ENCODE measurements at regions not wholly inside any gene's neighbourhood (a gene's known extent, or its start where the extent isn't known, plus 50 kb on each side); places are given as distances from the start of the nearest gene placed in this dataset.
"Not testable (repeated sequence)": the region's sequence is repeated elsewhere in the genome, so short reads cannot be mapped to it uniquely, and the experiment has no call there.

DNA sequence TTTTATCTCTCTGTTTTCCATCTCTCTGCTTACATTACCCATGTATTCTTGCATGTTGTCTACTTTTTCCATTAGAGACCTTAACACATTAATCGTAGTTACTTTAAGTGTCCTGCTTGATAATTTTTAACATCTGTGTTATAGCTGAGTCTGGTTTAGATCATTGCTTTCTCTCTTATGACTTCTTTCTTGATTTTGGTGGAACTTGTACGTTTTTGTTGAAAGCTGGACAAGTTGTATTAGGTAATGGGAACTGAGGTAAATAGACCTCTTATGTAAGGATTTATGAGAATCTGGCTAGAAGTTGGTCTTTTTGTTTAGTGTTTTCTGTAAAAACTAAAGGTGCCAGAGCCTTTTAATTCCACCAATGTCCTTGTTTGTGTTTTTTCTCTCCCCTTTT, 100.8 kb upstream of the LYZL2 start:
- no peaks in the 10 kb centered on the region for H3K36me3 ChIP-seq (ENCODE audit: control insufficient read depth, low read depth, low read length)
- no peaks in the 10 kb centered on the region for H3K4me1 ChIP-seq (ENCODE audit: control insufficient read depth, low read depth, low read length)
- no peak overlapping the region for H3K27ac ChIP-seq (ENCODE audit: low read length)
- H3K9me3 ChIP-seq (ENCODE audit: control insufficient read depth, low read depth, low read length): no peaks in the 10 kb centered on the region
- no peak overlapping the region for H3K4me3 ChIP-seq (ENCODE audit: low read length)
- no peaks in the 10 kb centered on the region for H3K27me3 ChIP-seq (ENCODE audit: control insufficient read depth, insufficient read depth, low read length)
- H3K9ac ChIP-seq (ENCODE audit: low read length): no peak overlapping the region

DNA sequence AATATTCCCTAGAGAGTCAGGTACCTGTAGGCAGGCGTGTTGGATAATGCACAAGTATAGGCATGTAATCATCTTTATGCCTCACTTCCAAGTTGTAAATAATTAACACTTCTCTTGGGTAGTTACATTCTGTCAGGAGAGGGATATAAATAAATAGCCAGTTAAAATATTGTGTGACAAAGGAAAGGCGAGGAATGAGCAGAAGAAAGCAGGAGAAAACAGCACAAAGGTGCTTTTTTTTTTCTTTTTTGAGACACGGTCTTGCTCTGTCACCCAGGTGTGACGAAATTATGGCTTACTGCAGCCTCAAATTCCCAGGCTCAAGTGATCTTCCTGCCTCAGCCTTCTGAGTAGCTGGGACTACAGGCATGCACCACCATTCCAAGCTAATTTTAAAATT, 99.2 kb upstream of the LYZL2 start:
- Histone ChIP-seq H3K27me3 (ENCODE audit: control insufficient read depth, insufficient read depth, low read length) (no peaks in the 10 kb centered on the region), H3K36me3 (ENCODE audit: control insufficient read depth, low read depth, low read length) (no peaks in the 10 kb centered on the region), H3K4me3 (ENCODE audit: low read length) (no peak overlapping the region), H3K9ac (ENCODE audit: low read length) (no peak overlapping the region), H3K9me3 (ENCODE audit: control insufficient read depth, low read depth, low read length) (no peaks in the 10 kb centered on the region), H3K27ac (ENCODE audit: low read length) (no peak overlapping the region), H3K4me1 (ENCODE audit: control insufficient read depth, low read depth, low read length) (no peaks in the 10 kb centered on the region)

DNA sequence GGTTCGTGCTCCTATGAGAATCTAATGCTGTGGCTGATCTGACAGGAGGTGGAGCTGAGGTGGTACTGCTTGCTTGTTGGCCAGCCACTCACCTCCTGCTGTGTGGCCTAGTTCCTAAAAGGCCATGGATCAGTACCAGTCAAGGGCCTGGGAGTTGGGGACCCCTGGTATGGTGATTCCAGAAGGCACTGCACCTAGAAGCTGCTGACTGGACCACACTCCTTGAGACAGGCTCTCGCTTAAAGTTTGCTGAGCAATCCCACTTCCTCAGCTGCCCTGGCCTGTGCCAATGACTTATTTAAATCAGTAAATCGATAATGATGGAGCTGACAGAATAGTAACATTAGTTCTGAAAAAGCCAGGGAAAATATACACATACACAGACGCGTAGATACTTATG, 98.6 kb upstream of the LYZL2 start:
- Histone ChIP-seq H3K9me3 (ENCODE audit: control insufficient read depth, low read depth, low read length) (no peaks in the 10 kb centered on the region), H3K27ac (ENCODE audit: low read length) (no peak overlapping the region), H3K9ac (ENCODE audit: low read length) (no peak overlapping the region), H3K36me3 (ENCODE audit: control insufficient read depth, low read depth, low read length) (no peaks in the 10 kb centered on the region), H3K4me1 (ENCODE audit: control insufficient read depth, low read depth, low read length) (peaks cover 2% of the 10 kb centered on the region), H3K4me3 (ENCODE audit: low read length) (no peak overlapping the region), H3K27me3 (ENCODE audit: control insufficient read depth, insufficient read depth, low read length) (no peaks in the 10 kb centered on the region)

DNA sequence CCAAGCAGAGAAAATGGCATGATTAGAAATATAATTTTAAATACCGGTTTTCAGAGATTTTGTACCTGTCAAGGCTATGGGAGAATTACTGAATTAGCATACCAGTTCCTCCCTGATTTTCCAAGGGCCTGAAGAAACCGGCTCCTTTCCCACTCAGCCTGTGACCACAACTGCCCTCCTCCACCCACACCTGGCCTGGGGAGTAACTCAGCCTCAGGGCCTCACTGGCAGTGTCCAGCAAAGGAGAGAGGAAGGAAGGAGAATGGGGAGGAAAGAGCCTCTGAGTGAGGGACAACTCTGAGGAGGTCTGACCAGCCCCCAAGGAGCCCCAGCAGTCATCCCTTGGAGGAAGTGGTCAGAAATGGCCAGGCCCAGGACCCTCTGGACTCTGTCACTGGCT, 98.0 kb upstream of the LYZL2 start:
- Histone ChIP-seq H3K4me3 (ENCODE audit: low read length) (no peak overlapping the region), H3K27me3 (ENCODE audit: control insufficient read depth, insufficient read depth, low read length) (no peaks in the 10 kb centered on the region), H3K4me1 (ENCODE audit: control insufficient read depth, low read depth, low read length) (peaks cover 8% of the 10 kb centered on the region), H3K9ac (ENCODE audit: low read length) (no peak overlapping the region), H3K27ac (ENCODE audit: low read length) (no peak overlapping the region), H3K36me3 (ENCODE audit: control insufficient read depth, low read depth, low read length) (no peaks in the 10 kb centered on the region), H3K9me3 (ENCODE audit: control insufficient read depth, low read depth, low read length) (no peaks in the 10 kb centered on the region)

DNA sequence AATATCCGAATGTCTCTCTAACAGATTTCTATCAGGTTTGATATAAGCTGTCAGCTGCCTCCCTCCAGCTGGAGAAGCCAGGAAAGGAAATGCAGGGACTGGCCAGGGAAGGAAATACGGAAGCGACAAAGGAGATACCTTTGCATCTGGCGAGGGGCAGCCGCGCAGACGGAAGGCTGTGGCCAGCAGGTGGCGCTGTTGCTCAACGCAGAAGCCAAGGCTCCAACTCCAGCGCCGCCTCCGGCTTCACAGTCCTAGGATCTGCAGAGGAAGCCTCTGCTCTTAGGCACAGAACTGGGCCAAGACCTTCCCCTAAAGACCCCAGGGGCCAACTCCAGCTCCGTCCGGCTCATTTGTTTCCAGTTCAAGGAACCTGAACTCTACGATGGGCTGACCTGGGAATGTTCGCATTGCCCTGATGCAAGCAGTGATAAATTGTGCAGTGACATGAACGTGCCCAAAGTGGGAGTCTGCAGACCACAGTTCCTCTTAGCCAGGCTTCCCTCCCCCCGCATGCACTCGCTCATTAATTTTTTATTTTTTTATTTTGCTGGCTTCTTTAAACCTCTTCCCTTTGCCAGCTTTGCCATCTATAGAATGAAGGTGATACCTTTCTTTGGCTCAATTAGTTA, 97.3 kb upstream of the LYZL2 start:
- H3K9me3 ChIP-seq (ENCODE audit: control insufficient read depth, low read depth, low read length); H3K9ac ChIP-seq (ENCODE audit: low read length); H3K4me3 ChIP-seq (ENCODE audit: low read length); H3K27me3 ChIP-seq (ENCODE audit: control insufficient read depth, insufficient read depth, low read length); H3K36me3 ChIP-seq (ENCODE audit: control insufficient read depth, low read depth, low read length); H3K27ac ChIP-seq (ENCODE audit: low read length): not testable (repeated sequence)
- peaks cover 12% of the 10 kb centered on the region for H3K4me1 ChIP-seq (ENCODE audit: control insufficient read depth, low read depth, low read length)

DNA sequence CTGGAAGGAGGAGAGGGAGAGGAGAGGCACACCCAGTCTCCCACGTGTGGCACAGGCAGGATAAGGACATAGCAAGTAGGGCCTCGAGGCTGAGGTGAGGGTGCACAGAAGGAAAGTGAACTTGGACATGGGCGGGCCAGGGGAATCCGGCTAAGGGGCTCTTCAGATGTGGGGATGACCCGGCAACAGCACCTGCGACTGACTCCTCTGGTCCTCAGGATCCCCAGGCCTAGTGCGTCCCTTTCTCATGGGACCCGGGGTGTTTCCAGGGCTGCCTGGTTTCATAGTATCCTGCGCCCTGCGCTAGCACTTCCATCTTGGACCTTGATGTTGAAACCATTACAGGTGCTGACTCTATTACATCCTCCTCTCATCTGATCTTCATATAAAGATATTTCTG, 96.1 kb upstream of the LYZL2 start:
- Histone ChIP-seq H3K27me3 (ENCODE audit: control insufficient read depth, insufficient read depth, low read length) (no peaks in the 10 kb centered on the region), H3K9me3 (ENCODE audit: control insufficient read depth, low read depth, low read length) (no peaks in the 10 kb centered on the region), H3K4me3 (ENCODE audit: low read length) (no peak overlapping the region), H3K9ac (ENCODE audit: low read length) (no peak overlapping the region), H3K36me3 (ENCODE audit: control insufficient read depth, low read depth, low read length) (no peaks in the 10 kb centered on the region), H3K4me1 (ENCODE audit: control insufficient read depth, low read depth, low read length) (peaks cover 12% of the 10 kb centered on the region), H3K27ac (ENCODE audit: low read length) (no peak overlapping the region)

DNA sequence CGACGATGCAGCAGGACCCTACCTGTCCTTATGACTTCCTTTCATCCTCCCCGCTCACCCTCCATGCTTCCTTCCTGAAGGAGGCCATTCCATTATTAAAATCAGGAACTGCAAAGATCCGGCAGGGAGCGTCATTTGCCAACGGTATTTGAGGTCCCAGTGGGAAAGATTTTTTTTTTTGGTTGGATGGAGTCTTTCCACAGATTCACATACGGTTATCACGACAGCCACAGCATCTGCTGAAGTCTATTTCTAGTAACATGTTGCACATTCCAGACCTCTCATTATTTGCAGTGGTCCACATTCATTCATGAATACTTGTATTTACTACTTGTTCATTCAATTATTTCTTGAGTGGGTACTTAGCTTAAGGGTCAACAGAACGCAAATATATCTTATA, 94.7 kb upstream of the LYZL2 start:
- no peaks in the 10 kb centered on the region for H3K9me3 ChIP-seq (ENCODE audit: control insufficient read depth, low read depth, low read length)

DNA sequence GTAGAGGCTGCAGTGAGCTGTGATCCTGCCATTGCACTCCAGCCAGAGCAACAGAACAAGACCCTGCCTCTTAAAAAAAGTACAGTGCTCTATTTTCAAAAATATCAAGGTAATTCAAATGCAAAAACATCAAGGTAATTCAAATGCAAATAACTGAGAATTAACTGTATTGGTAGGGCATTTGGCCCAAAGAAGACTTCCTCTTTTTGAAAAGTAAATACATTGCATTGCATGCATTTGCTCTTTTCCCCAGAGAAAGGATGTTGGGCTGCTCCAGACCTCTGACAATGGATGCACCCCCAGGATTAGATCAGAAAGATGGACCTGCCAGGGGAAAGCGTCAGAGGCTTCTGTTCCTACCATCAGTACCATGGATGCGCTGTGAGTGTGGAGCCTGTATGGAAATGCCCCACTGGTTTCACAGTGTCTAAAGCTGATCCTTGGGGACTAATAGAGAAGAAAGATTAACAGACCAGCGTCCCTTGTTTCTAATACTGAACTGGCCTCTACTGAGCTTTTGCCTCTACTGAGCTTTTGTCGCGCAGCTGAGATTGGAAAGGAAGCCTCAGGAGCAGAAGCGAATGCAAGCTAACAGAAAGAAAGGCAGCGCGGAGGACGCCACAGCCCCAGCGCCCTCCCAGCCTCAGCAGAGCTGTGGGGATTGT, 93.5 kb upstream of the LYZL2 start:
- H3K9me3 ChIP-seq (ENCODE audit: control insufficient read depth, low read depth, low read length): no peaks in the 10 kb centered on the region
- H3K27me3 ChIP-seq (ENCODE audit: control insufficient read depth, insufficient read depth, low read length): no peaks in the 10 kb centered on the region
- H3K27ac ChIP-seq (ENCODE audit: low read length): no peak overlapping the region
- no peaks in the 10 kb centered on the region for H3K36me3 ChIP-seq (ENCODE audit: control insufficient read depth, low read depth, low read length)
- no peak overlapping the region for H3K9ac ChIP-seq (ENCODE audit: low read length)
- H3K4me1 ChIP-seq (ENCODE audit: control insufficient read depth, low read depth, low read length): peaks cover 23% of the 10 kb centered on the region
- H3K4me3 ChIP-seq (ENCODE audit: low read length): no peak overlapping the region

More for the DNA sequence above, 94.7 kb upstream of the LYZL2 start:
- Histone ChIP-seq H3K4me3 (ENCODE audit: low read length) (no peak overlapping the region), H3K27me3 (ENCODE audit: control insufficient read depth, insufficient read depth, low read length) (no peaks in the 10 kb centered on the region), H3K4me1 (ENCODE audit: control insufficient read depth, low read depth, low read length) (peaks cover 19% of the 10 kb centered on the region), H3K27ac (ENCODE audit: low read length) (no peak overlapping the region), H3K9ac (ENCODE audit: low read length) (no peak overlapping the region), H3K36me3 (ENCODE audit: control insufficient read depth, low read depth, low read length) (no peaks in the 10 kb centered on the region)

DNA sequence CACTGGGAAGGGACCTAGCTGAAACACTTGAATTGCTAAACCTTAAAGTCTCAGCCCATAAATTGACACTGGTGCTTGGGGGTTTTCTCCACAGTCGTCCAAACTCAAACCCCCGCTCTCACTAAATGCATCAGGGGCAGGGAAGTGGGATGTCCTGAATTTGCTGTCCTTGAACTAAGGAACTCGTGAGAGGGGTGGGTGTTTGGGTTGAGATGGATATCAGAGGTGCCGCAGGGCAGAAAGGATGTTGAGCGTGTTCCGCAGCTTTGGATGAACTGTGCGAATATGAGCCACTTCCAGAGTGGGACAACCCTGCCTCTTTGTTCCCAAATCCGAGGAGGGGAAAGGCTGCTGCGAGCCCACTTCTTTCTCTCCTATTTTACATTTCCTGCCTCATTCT, 90.3 kb upstream of the LYZL2 start:
- Histone ChIP-seq H3K27me3 (ENCODE audit: control insufficient read depth, insufficient read depth, low read length) (no peaks in the 10 kb centered on the region), H3K27ac (ENCODE audit: low read length) (no peak overlapping the region), H3K36me3 (ENCODE audit: control insufficient read depth, low read depth, low read length) (no peaks in the 10 kb centered on the region), H3K9me3 (ENCODE audit: control insufficient read depth, low read depth, low read length) (no peaks in the 10 kb centered on the region), H3K4me3 (ENCODE audit: low read length) (no peak overlapping the region), H3K9ac (ENCODE audit: low read length) (no peak overlapping the region), H3K4me1 (ENCODE audit: control insufficient read depth, low read depth, low read length) (peaks cover 23% of the 10 kb centered on the region)

DNA sequence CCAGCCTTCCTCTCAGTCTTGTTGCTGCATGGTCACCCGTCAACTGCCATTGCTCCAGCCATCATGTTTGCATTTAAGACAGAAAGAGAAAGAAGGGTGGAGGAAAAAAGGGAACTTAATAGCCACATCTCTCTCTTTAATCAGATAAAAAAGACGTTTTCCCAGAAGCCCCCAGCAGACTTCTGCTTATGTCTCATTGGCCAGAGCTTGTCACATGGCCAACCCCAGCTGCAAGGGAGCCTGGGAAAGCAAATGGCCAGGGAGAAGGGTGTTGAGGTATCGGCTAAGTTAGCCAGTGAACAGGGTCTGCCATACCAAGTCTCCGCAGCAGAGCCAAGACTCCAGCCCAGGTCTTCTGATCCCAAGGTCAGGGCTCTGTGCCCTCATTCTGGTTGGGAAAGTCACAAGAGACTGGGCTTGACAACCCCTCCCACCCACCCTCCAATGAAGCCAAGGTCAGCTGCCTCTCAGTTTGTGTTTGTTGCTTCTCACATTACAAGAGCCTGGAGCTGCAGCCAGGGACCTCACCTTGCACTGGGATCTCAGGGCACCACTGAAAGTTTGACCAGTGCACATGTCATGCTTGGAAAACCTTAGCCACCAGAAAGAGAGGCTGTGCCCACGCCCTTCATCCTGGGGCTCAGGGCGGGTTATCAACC, 80.3 kb upstream of the LYZL2 start:
- Histone ChIP-seq H3K4me1 (ENCODE audit: control insufficient read depth, low read depth, low read length) (peaks cover 10% of the 10 kb centered on the region), H3K36me3 (ENCODE audit: control insufficient read depth, low read depth, low read length) (no peaks in the 10 kb centered on the region), H3K27me3 (ENCODE audit: control insufficient read depth, insufficient read depth, low read length) (no peaks in the 10 kb centered on the region), H3K4me3 (ENCODE audit: low read length) (no peak overlapping the region), H3K9me3 (ENCODE audit: control insufficient read depth, low read depth, low read length) (no peaks in the 10 kb centered on the region), H3K27ac (ENCODE audit: low read length) (no peak overlapping the region), H3K9ac (ENCODE audit: low read length) (no peak overlapping the region)

DNA sequence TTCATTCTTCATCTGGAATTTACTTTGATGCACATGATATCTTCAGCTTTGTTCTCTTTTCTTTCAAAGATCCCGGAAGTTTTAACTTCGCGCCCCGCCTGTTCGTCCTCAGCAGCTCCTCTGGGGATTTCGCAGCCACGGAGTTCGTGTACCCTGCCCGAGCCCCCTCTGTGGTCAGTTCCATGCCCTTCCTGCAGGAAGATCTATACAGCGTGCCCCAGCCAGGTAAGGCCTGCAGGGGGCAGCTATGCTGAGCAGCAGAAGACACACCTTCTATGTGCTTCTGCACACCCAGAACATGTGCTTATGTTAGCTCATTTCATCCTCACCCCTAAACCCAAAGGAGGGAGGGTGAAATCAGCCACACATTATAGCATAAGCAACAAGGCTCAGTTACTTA, 79.7 kb upstream of the LYZL2 start:
- Histone ChIP-seq H3K27ac (ENCODE audit: low read length) (no peak overlapping the region), H3K27me3 (ENCODE audit: control insufficient read depth, insufficient read depth, low read length) (no peaks in the 10 kb centered on the region), H3K36me3 (ENCODE audit: control insufficient read depth, low read depth, low read length) (no peaks in the 10 kb centered on the region), H3K9me3 (ENCODE audit: control insufficient read depth, low read depth, low read length) (no peaks in the 10 kb centered on the region), H3K4me1 (ENCODE audit: control insufficient read depth, low read depth, low read length) (peaks cover 10% of the 10 kb centered on the region), H3K4me3 (ENCODE audit: low read length) (no peak overlapping the region), H3K9ac (ENCODE audit: low read length) (no peak overlapping the region)

DNA sequence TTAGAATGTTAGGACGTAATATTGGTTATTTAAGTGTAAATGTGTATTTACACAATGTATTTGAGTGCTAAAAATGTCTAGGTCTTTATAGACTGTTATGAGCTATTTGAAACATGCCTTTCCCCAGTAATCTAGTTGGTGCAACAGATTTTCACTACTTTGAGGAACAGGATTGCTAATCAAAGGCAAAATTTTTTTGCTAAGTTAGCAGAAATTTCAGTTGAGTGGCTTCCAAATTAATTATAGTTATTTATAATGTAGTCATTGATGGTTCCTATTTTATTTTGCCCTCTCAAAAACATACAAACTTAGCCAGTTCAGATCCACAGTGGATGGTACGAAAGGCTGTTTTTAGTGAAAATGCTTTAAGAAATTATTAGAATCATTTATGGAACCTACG, 78.7 kb upstream of the LYZL2 start:
- H3K27ac ChIP-seq (ENCODE audit: low read length): no peak overlapping the region
- no peaks in the 10 kb centered on the region for H3K9me3 ChIP-seq (ENCODE audit: control insufficient read depth, low read depth, low read length)
- H3K9ac ChIP-seq (ENCODE audit: low read length): no peak overlapping the region
- H3K36me3 ChIP-seq (ENCODE audit: control insufficient read depth, low read depth, low read length): no peaks in the 10 kb centered on the region
- H3K4me1 ChIP-seq (ENCODE audit: control insufficient read depth, low read depth, low read length): peaks cover 10% of the 10 kb centered on the region
- no peaks in the 10 kb centered on the region for H3K27me3 ChIP-seq (ENCODE audit: control insufficient read depth, insufficient read depth, low read length)
- no peak overlapping the region for H3K4me3 ChIP-seq (ENCODE audit: low read length)
